ENCODE measurements at regions not wholly inside any gene's neighbourhood (a gene's known extent, or its start where the extent isn't known, plus 50 kb on each side); places are given as distances from the start of the nearest gene placed in this dataset.

DNA sequence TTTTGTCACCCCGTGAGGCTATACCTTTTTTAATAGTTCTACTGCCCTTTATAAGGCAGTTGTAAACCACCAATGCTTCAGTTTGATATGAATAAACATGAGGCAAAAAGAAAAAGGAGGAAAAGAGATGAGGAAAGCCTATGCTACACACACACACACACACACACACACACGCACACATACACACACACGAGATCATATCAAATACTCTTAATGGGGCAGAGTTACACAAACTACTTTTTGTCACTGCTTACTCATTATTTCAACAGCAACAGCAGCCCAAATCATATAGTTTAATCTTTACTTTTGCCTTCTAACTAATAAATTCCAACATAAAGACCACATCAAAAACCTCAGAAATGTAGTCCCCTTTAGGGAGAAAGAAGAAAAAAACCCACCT is 116.8 kb upstream of the PAM start:
- Histone ChIP-seq H3K9me3 (no peaks in the 10 kb centered on the region), H3K4me3 (no peak overlapping the region), H3K27ac (no peak overlapping the region), H3K4me1 (no peaks in the 10 kb centered on the region), H3K36me3 (no peaks in the 10 kb centered on the region), H3K27me3 (no peaks in the 10 kb centered on the region)
- intact Hi-C loops (cut with DNase I): no loop called here
- no peak for DNase-seq
- WGBS, 2 donors: 74 to 75% methylated on average over 3 of the region's 3 CpGs
- TF ChIP-seq, protein P1, sequence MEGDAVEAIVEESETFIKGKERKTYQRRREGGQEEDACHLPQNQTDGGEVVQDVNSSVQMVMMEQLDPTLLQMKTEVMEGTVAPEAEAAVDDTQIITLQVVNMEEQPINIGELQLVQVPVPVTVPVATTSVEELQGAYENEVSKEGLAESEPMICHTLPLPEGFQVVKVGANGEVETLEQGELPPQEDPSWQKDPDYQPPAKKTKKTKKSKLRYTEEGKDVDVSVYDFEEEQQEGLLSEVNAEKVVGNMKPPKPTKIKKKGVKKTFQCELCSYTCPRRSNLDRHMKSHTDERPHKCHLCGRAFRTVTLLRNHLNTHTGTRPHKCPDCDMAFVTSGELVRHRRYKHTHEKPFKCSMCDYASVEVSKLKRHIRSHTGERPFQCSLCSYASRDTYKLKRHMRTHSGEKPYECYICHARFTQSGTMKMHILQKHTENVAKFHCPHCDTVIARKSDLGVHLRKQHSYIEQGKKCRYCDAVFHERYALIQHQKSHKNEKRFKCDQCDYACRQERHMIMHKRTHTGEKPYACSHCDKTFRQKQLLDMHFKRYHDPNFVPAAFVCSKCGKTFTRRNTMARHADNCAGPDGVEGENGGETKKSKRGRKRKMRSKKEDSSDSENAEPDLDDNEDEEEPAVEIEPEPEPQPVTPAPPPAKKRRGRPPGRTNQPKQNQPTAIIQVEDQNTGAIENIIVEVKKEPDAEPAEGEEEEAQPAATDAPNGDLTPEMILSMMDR (IDR thresholded peaks at IDR 0.05): no peak
- no peak for TF ChIP-seq POLR2A (IDR thresholded peaks at IDR 0.05)

DNA sequence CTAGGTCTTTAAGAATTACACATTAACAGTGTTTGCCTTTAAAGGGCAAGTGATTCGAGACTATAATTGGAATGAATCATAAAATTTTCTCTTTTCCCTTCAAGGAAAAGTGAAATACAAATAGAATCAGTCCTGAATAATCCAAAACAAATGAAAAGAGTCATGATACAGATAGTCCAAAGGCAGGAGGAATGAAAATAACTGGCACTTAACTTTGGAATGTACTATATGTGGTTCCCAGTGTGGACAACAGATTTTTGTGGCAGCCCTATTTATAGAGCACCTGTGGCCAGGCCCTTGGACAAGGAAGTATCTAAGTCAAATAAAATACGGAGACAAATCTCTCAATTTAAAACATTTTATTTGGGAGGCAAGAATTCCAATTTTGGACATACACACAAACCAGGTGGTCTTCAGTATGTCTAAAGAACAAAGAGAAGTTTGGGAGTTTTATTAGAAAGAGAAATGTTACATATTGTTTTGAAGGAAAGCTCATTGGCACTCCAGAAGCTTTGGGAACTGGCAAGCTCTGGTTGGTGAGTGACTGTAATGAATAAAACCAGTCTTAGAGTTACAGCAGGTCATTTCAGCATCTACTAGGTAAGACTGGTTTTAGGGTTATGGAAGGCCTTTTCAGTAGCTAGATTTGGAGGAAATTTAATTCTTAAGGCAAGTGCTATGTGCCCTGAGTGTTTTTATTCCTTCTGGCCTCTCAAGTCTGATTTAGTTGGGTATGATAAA is 116.0 kb upstream of the PAM start:
- no peak for DNase-seq
- H3K9me3 ChIP-seq: no peaks in the 10 kb centered on the region
- H3K4me3 ChIP-seq: no peak overlapping the region
- H3K27ac ChIP-seq: no peak overlapping the region
- TF ChIP-seq POLR2A (IDR thresholded peaks at IDR 0.05): no peak
- TF ChIP-seq, protein P1 (IDR thresholded peaks at IDR 0.05): no peak
- no peaks in the 10 kb centered on the region for H3K4me1 ChIP-seq
- WGBS, 2 donors: 60 to 63% methylated on average over 2 of the region's 2 CpGs
- no peaks in the 10 kb centered on the region for H3K36me3 ChIP-seq
- H3K27me3 ChIP-seq: no peaks in the 10 kb centered on the region
- intact Hi-C loops (cut with DNase I): no loop called here

DNA sequence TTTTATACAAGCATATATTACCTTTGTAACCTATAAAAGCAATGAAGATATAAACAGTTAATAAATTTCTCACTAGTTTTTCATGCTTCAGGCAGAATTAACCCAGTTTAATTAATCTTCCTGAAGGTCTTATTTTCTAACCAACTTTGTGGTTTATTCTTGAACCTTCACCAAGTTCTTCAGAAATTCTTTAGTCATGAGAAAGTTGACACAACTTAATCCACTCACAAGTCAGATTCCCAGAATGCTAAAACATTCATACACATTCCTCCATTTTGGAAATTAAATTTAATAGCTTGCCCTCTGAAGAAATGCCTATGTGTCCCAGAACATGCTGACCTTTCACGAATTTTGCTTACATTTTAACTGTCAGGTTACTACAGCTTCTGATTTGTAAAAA is 105.4 kb upstream of the PAM start:
- Histone ChIP-seq H3K27ac (no peak overlapping the region), H3K9me3 (no peaks in the 10 kb centered on the region), H3K27me3 (no peaks in the 10 kb centered on the region), H3K36me3 (no peaks in the 10 kb centered on the region), H3K4me3 (no peak overlapping the region), H3K4me1 (peaks cover 0 to 5% (median 0%) of the 10 kb centered on the region in 3 donors)
- intact Hi-C loops (cut with DNase I): no loop called here
- 16 to 18% methylated on average over 1 of the region's 1 CpG for WGBS, 2 donors
- no peak for DNase-seq
- TF ChIP-seq POLR2A (IDR thresholded peaks at IDR 0.05): no peak
- TF ChIP-seq, protein P1 (IDR thresholded peaks at IDR 0.05): no peak

DNA sequence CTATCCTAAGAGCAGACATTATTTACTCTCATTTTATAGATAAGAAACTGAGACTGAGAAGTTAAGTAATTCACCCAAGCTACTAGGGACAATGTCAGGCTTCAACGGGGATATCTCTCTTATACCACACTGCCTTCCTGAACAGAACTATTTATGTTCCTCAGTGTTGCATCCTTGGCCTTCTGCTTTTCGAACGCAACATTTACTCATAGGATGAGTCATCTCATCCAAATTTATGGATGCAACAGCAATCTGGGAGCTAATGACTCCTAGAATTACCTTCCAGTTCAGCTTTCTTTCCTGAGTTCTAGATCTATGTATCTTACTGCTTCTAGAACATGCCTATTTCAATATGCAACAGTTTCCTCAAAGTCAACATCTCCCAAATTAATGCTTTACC is 103.6 kb upstream of the PAM start:
- H3K4me1 ChIP-seq: peaks cover 0 to 5% (median 0%) of the 10 kb centered on the region in 3 donors

More for the DNA sequence above, 103.6 kb upstream of the PAM start:
- WGBS, 2 donors: 51 to 61% methylated on average over 3 of the region's 3 CpGs
- no peak for DNase-seq
- H3K4me3 ChIP-seq: no peak overlapping the region
- no peaks in the 10 kb centered on the region for H3K27me3 ChIP-seq
- H3K36me3 ChIP-seq: no peaks in the 10 kb centered on the region
- H3K27ac ChIP-seq: no peak overlapping the region
- no peak for TF ChIP-seq POLR2A (IDR thresholded peaks at IDR 0.05)
- TF ChIP-seq, protein P1 (IDR thresholded peaks at IDR 0.05): no peak
- H3K9me3 ChIP-seq: no peaks in the 10 kb centered on the region
- intact Hi-C loops (cut with DNase I): no loop called here
